GM12878 (cell line): ENCODE measurements at regions not wholly inside any gene's neighbourhood (a gene's known extent, or its start where the extent isn't known, plus 50 kb on each side); places are given as distances from the start of the nearest gene placed in this dataset.

Experiments used
- CEBPB ChIP-seq, 2 experiments: fragments of 150-350 bp in 1 of 2; IDR thresholded peaks; 2 replicates each; pipeline ENCODE4 v1.6.1; 2012 to 2014; ENCODE audit warnings: low read depth in 2 of 2, low read length in 2 of 2, borderline replicate concordance in 1 of 2, inconsistent platforms in 1 of 2
- CHD1 ChIP-seq: IDR thresholded peaks from 2 replicates; pipeline ENCODE4 v1.6.1; 2012; ENCODE audit warnings: low read depth, low read length, improper control_type of control experiment
- ESRRA ChIP-seq: IDR thresholded peaks from 2 replicates; pipeline ENCODE4 v1.6.1; 2012; ENCODE audit warnings: mild to moderate bottlenecking, low read length, improper control_type of control experiment
- MEF2A ChIP-seq: IDR thresholded peaks from 2 replicates; pipeline ENCODE4 v1.6.1; 2011; ENCODE audit warnings: low read depth, mild to moderate bottlenecking, low read length, moderate library complexity; ENCODE audit not compliant: insufficient read depth
- NRF1 ChIP-seq: conservative IDR thresholded peaks from 2 replicates; pipeline ENCODE4 v1.6.1; 2011; ENCODE audit warnings: mild to moderate bottlenecking, low read depth, low read length, improper control_type of control experiment
- PML ChIP-seq: IDR thresholded peaks from 2 replicates; pipeline ENCODE4 v1.6.1; 2012; ENCODE audit warnings: low read length, inconsistent platforms
- POLR2A ChIP-seq: IDR thresholded peaks from 2 replicates; pipeline ENCODE4 v1.6.1; 2011; ENCODE audit warnings: low read depth, mild to moderate bottlenecking, low read length
- POLR2AphosphoS5 ChIP-seq: IDR thresholded peaks from 2 replicates; pipeline ENCODE4 v1.6.1; 2011; ENCODE audit warnings: mild to moderate bottlenecking, low read length, inconsistent platforms
- SIN3A ChIP-seq: IDR thresholded peaks from 2 replicates; pipeline ENCODE4 v1.6.1; 2012; ENCODE audit warnings: low read depth, low read length, improper control_type of control experiment
- SMC3 ChIP-seq: IDR thresholded peaks from 2 replicates; pipeline ENCODE4 v1.6.1; 2011; ENCODE audit warnings: low read length, improper control_type of control experiment, borderline replicate concordance
- TAF1 ChIP-seq: IDR thresholded peaks from 2 replicates; pipeline ENCODE4 v1.6.1; 2011; ENCODE audit warnings: mild to moderate bottlenecking, low read depth, low read length, borderline replicate concordance
- ZNF217 ChIP-seq: fragments of 450-650 bp; IDR thresholded peaks from 2 replicates; pipeline ENCODE4 v1.6.1; 2017; ENCODE audit warnings: antibody characterized with exemption, mild to moderate bottlenecking
- TF ChIP-seq, protein P1 (sequence below), 3 experiments: IDR thresholded peaks in 2 of 3; conservative IDR thresholded peaks in 1 of 3; 2 replicates each; pipeline ENCODE4 v1.5.1; 2011; ENCODE audit warnings: low read depth in 3 of 3, low read length in 3 of 3, mild to moderate bottlenecking in 3 of 3, control low read depth in 2 of 3, moderate library complexity in 2 of 3, inconsistent platforms in 1 of 3, mixed read lengths in 1 of 3; ENCODE audit not compliant: control insufficient read depth in 2 of 3, insufficient read depth in 1 of 3; ENCODE audit errors: extremely low read depth in 1 of 3

DNA sequence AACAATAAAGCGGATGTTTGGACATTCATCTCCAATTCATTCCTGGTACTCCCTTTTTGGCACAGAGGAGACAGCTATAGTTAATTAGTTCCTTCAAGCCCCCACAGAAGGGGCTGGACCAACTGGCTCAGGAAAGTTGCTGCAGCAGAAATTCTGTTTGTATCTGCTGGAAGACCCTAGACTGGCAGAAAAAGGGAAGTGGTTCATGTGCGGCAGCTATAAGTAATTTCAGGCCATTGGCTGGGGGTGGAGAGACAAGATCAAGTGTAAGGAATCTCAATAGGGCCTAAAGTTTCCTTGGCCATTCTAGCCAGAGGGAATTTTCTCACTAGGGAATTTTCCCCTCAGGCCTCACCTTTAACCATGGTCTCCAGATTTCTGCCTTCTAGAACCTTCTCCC, 89.9 kb upstream of the DHX15 start:
- TF ChIP-seq POLR2AphosphoS5 (no peak), ESRRA (no peak), MEF2A (no peak), SMC3 (no peak), PML (no peak), CEBPB (IDR thresholded peaks at IDR 0.05; ENCODE audit: borderline replicate concordance in 1 of 2, low read depth in 2 of 2, low read length in 2 of 2) (no peak), NRF1 (no peak), CHD1 (no peak), TAF1 (no peak), POLR2A (no peak), SIN3A (no peak), ZNF217 (no peak)
- TF ChIP-seq, protein P1, sequence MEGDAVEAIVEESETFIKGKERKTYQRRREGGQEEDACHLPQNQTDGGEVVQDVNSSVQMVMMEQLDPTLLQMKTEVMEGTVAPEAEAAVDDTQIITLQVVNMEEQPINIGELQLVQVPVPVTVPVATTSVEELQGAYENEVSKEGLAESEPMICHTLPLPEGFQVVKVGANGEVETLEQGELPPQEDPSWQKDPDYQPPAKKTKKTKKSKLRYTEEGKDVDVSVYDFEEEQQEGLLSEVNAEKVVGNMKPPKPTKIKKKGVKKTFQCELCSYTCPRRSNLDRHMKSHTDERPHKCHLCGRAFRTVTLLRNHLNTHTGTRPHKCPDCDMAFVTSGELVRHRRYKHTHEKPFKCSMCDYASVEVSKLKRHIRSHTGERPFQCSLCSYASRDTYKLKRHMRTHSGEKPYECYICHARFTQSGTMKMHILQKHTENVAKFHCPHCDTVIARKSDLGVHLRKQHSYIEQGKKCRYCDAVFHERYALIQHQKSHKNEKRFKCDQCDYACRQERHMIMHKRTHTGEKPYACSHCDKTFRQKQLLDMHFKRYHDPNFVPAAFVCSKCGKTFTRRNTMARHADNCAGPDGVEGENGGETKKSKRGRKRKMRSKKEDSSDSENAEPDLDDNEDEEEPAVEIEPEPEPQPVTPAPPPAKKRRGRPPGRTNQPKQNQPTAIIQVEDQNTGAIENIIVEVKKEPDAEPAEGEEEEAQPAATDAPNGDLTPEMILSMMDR (IDR thresholded peaks at IDR 0.05 in 2 of 3, conservative IDR thresholded peaks at IDR 0.05 in 1 of 3; ENCODE audit: control insufficient read depth in 2 of 3, extremely low read depth in 1 of 3, insufficient read depth in 1 of 3, low read depth in 3 of 3, low read length in 3 of 3): no peak
